Activated CD4-positive, alpha-beta T cell treated with anti-CD3 and anti-CD28 coated beads, Interleukin-2, amount 10 ng/mL, durations not matched to agents 7 days and 5 days (primary cell): ENCODE measurements at regions not wholly inside any gene's neighbourhood (a gene's known extent, or its start where the extent isn't known, plus 50 kb on each side); places are given as distances from the start of the nearest gene placed in this dataset.
"Not testable (repeated sequence)": the region's sequence is repeated elsewhere in the genome, so short reads cannot be mapped to it uniquely, and the experiment has no call there.

Experiments
- CTCF ChIA-PET: fragments of 350-600 bp; sonication (Branson Sonifier 250); formaldehyde crosslinking; loops from one replicate; lab custom pipeline; 2021; ENCODE audit warnings: antibody characterized with exemption; lab: Charles Lee
- POLR2A ChIA-PET: fragments of 350-600 bp; sonication (Branson Sonifier 250); formaldehyde crosslinking; loops from one replicate; lab custom pipeline; 2021; ENCODE audit warnings: antibody characterized with exemption; lab: Charles Lee
- DNase-seq: peaks from one replicate; pipeline ENCODE4 v3.0.0-alpha.2; 2020
- H3K27ac Mint-ChIP-seq: one replicate; pipeline ENCODE4 v1.8.0; 2021; ENCODE audit warnings: mild to moderate bottlenecking, moderate library complexity, mixed read lengths
- H3K27me3 Mint-ChIP-seq: one replicate; pipeline ENCODE4 v1.8.0; 2021; ENCODE audit warnings: mixed read lengths
- H3K36me3 Mint-ChIP-seq: one replicate; pipeline ENCODE4 v1.8.0; 2021; ENCODE audit warnings: low read depth, mixed read lengths
- H3K4me1 Mint-ChIP-seq: one replicate; pipeline ENCODE4 v1.8.0; 2021; ENCODE audit warnings: mixed read lengths
- H3K4me3 Mint-ChIP-seq: one replicate; pipeline ENCODE4 v1.8.0; 2021; ENCODE audit warnings: mild to moderate bottlenecking, moderate library complexity, mixed read lengths
- H3K9me3 Mint-ChIP-seq: one replicate; pipeline ENCODE4 v1.8.0; 2021; ENCODE audit warnings: mixed read lengths

GRCh38 chr5:67773411-67774266 lies 441.9 kb upstream of the PIK3R1 start:
- Mint-ChIP-seq H3K27ac (no peak overlapping the region), H3K4me3 (no peak overlapping the region), H3K9me3 (no peaks in the 10 kb centered on the region), H3K36me3 (no peaks in the 10 kb centered on the region), H3K4me1 (no peaks in the 10 kb centered on the region), H3K27me3 (peaks cover 3% of the 10 kb centered on the region)
- POLR2A ChIA-PET: no interaction called here
- CTCF ChIA-PET: no interaction called here
- no peak for DNase-seq

GRCh38 chr5:67771791-67772190 lies 443.8 kb upstream of the PIK3R1 start:
- CTCF ChIA-PET: interaction anchor here (0.7 kb wide), 1 partner anchor 1134 kb away, joined by 4 read pairs; no protein-coding TSS in a partner anchor
- no peak overlapping the region for H3K4me3 Mint-ChIP-seq
- POLR2A ChIA-PET: no interaction called here
- H3K4me1 Mint-ChIP-seq: no peaks in the 10 kb centered on the region
- peaks cover under 1% of the 10 kb centered on the region for H3K27me3 Mint-ChIP-seq
- no peaks in the 10 kb centered on the region for H3K36me3 Mint-ChIP-seq
- no peak overlapping the region for H3K27ac Mint-ChIP-seq
- DNase-seq: no peak
- no peaks in the 10 kb centered on the region for H3K9me3 Mint-ChIP-seq

- H3K4me1 Mint-ChIP-seq: no peaks in the 10 kb centered on the region
- POLR2A ChIA-PET: interaction anchor here (0.6 kb wide), 1 partner anchor 34 kb away, joined by 3 read pairs; no protein-coding TSS in a partner anchor
- CTCF ChIA-PET: no interaction called here
- no peak overlapping the region for H3K4me3 Mint-ChIP-seq
- H3K27me3 Mint-ChIP-seq: no peaks in the 10 kb centered on the region
- no peak overlapping the region for H3K27ac Mint-ChIP-seq
- no peaks in the 10 kb centered on the region for H3K36me3 Mint-ChIP-seq
- no peak for DNase-seq
- H3K9me3 Mint-ChIP-seq: no peaks in the 10 kb centered on the region
These were observed 444.3 kb upstream of the PIK3R1 start for GRCh38 chr5:67771221-67771620.

- H3K4me3 Mint-ChIP-seq: no peak overlapping the region
- CTCF ChIA-PET: interaction anchor here (0.6 kb wide), 1 partner anchor 504 kb away, joined by 3 read pairs; no protein-coding TSS in a partner anchor
- no peak for DNase-seq
- no peaks in the 10 kb centered on the region for H3K27me3 Mint-ChIP-seq
- POLR2A ChIA-PET: interaction anchor here (0.6 kb wide), 1 partner anchor 34 kb away, joined by 3 read pairs; no protein-coding TSS in a partner anchor
- no peak overlapping the region for H3K27ac Mint-ChIP-seq
- H3K9me3 Mint-ChIP-seq: no peaks in the 10 kb centered on the region
- H3K4me1 Mint-ChIP-seq: no peaks in the 10 kb centered on the region
- no peaks in the 10 kb centered on the region for H3K36me3 Mint-ChIP-seq
These were observed 445.0 kb upstream of the PIK3R1 start for GRCh38 chr5:67770431-67771025.

GRCh38 chr5:67765697-67766096 lies 449.9 kb upstream of the PIK3R1 start:
- Mint-ChIP-seq H3K27ac (no peak overlapping the region), H3K4me1 (no peaks in the 10 kb centered on the region)
- POLR2A ChIA-PET: no interaction called here

GRCh38 chr5:67757771-67758170 lies 457.8 kb upstream of the PIK3R1 start:
- H3K4me3 Mint-ChIP-seq, H3K27ac Mint-ChIP-seq, CTCF ChIA-PET, DNase-seq, POLR2A ChIA-PET, H3K27me3 Mint-ChIP-seq, H3K36me3 Mint-ChIP-seq, H3K4me1 Mint-ChIP-seq: not testable (repeated sequence)
- H3K9me3 Mint-ChIP-seq: peaks cover 13% of the 10 kb centered on the region

More at GRCh38 chr5:67765697-67766096, 449.9 kb upstream of the PIK3R1 start:
- no peak for DNase-seq
- CTCF ChIA-PET: no interaction called here
- no peaks in the 10 kb centered on the region for H3K27me3 Mint-ChIP-seq
- no peaks in the 10 kb centered on the region for H3K9me3 Mint-ChIP-seq
- H3K4me3 Mint-ChIP-seq: no peak overlapping the region
- H3K36me3 Mint-ChIP-seq: no peaks in the 10 kb centered on the region

- ChIA-PET POLR2A (no interaction called here), CTCF (no interaction called here)
- peaks cover 13% of the 10 kb centered on the region for H3K9me3 Mint-ChIP-seq
- H3K27ac Mint-ChIP-seq: no peak overlapping the region
- H3K36me3 Mint-ChIP-seq: no peaks in the 10 kb centered on the region
- H3K27me3 Mint-ChIP-seq: no peaks in the 10 kb centered on the region
- no peak overlapping the region for H3K4me3 Mint-ChIP-seq
- H3K4me1 Mint-ChIP-seq: no peaks in the 10 kb centered on the region
- DNase-seq: no peak
These were observed 463.2 kb upstream of the PIK3R1 start for GRCh38 chr5:67752357-67752708.

GRCh38 chr5:67748165-67748690 lies 467.3 kb upstream of the PIK3R1 start:
- H3K36me3 Mint-ChIP-seq: no peaks in the 10 kb centered on the region
- H3K4me3 Mint-ChIP-seq: no peak overlapping the region
- no peaks in the 10 kb centered on the region for H3K4me1 Mint-ChIP-seq
- POLR2A ChIA-PET: no interaction called here
- no peaks in the 10 kb centered on the region for H3K27me3 Mint-ChIP-seq
- DNase-seq: no peak
- peaks cover 11% of the 10 kb centered on the region for H3K9me3 Mint-ChIP-seq
- CTCF ChIA-PET: no interaction called here
- no peak overlapping the region for H3K27ac Mint-ChIP-seq

GRCh38 chr5:67747096-67747495 lies 468.5 kb upstream of the PIK3R1 start:
- Mint-ChIP-seq H3K36me3 (no peaks in the 10 kb centered on the region), H3K4me1 (no peaks in the 10 kb centered on the region), H3K27me3 (no peaks in the 10 kb centered on the region), H3K27ac (no peak overlapping the region), H3K9me3 (peaks cover 9% of the 10 kb centered on the region), H3K4me3 (no peak overlapping the region)
- DNase-seq: no peak
- POLR2A ChIA-PET: no interaction called here
- CTCF ChIA-PET: no interaction called here

GRCh38 chr5:67746608-67747007 lies 468.9 kb upstream of the PIK3R1 start:
- H3K4me1 Mint-ChIP-seq, H3K9me3 Mint-ChIP-seq, H3K36me3 Mint-ChIP-seq, H3K27ac Mint-ChIP-seq, CTCF ChIA-PET, H3K27me3 Mint-ChIP-seq, H3K4me3 Mint-ChIP-seq, DNase-seq, POLR2A ChIA-PET: not testable (repeated sequence)

GRCh38 chr5:67746103-67746502 lies 469.5 kb upstream of the PIK3R1 start:
- POLR2A ChIA-PET: no interaction called here
- peaks cover 9% of the 10 kb centered on the region for H3K9me3 Mint-ChIP-seq
- CTCF ChIA-PET: no interaction called here

GRCh38 chr5:67732921-67733320 lies 482.6 kb upstream of the PIK3R1 start:
- Mint-ChIP-seq H3K27me3 (peaks cover 2% of the 10 kb centered on the region), H3K36me3 (no peaks in the 10 kb centered on the region), H3K27ac (no peak overlapping the region), H3K4me3 (no peak overlapping the region), H3K4me1 (no peaks in the 10 kb centered on the region), H3K9me3 (no peaks in the 10 kb centered on the region)
- ChIA-PET CTCF (no interaction called here), POLR2A (no interaction called here)
- no peak for DNase-seq

More at GRCh38 chr5:67746103-67746502, 469.5 kb upstream of the PIK3R1 start:
- Mint-ChIP-seq H3K4me3 (no peak overlapping the region), H3K36me3 (no peaks in the 10 kb centered on the region), H3K27ac (no peak overlapping the region), H3K27me3 (no peaks in the 10 kb centered on the region), H3K4me1 (no peaks in the 10 kb centered on the region)
- no peak for DNase-seq

- DNase-seq: no peak
- ChIA-PET CTCF (no interaction called here), POLR2A (no interaction called here)
- Mint-ChIP-seq H3K27me3 (peaks cover 2% of the 10 kb centered on the region), H3K4me3 (no peak overlapping the region), H3K9me3 (no peaks in the 10 kb centered on the region), H3K36me3 (no peaks in the 10 kb centered on the region), H3K27ac (no peak overlapping the region), H3K4me1 (no peaks in the 10 kb centered on the region)
These were observed 483.1 kb upstream of the PIK3R1 start for GRCh38 chr5:67732471-67732870.
